GM21825 (cell line): ENCODE measurements at regions not wholly inside any gene's neighbourhood (a gene's known extent, or its start where the extent isn't known, plus 50 kb on each side); places are given as distances from the start of the nearest gene placed in this dataset.

Experiments
- ATAC-seq: cut with Tn5 transposase; IDR thresholded peaks from one replicate; pipeline ENCODE4 v1.9.1; 2021; ENCODE audit warnings: mild to moderate bottlenecking, moderate library complexity; ENCODE audit not compliant: unreplicated experiment

DNA sequence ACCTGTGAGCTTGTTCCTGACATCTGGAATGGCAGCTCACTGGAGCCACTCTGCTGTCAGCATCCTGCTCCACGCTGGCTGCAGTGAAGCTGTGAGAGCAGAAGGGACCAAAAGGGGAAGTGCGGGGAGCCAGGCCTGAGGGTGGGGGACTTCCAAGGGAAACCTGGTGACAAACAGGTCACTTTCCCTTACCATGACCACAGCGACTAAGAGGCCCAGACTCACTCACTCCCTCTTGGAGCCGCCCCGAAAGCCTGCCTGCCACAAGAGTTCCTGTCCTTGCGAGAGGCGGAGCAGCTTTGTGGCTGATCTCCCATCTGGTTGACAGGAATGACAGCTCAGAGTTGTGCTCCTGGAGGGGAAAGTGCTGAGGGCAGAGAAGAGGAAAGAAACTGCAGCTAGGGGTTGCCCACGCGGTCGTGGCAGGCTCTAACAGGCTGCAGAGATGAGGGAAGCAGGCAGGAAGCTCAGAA, 183.8 kb upstream of the NTM start:
- peak; percentile 95 for ATAC-seq

DNA sequence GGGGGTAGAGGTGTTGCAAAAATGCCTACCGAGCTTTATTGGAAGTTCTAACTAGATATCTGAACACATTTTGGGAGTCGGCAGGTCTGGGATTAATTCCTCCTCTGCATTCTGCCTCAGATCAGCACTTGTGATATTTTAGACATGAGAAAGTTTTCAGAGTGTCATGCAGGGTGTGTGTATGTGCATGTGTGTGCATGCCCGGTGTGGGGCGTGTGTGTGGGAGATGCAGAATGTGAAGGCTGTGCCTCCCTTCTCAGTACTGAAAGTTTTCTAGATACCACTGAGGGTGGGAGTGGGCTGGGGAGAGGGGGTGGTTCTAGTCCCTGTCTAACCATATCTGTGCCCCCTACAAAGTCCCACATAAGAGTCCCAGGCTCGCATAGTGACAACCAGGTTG, 180.0 kb upstream of the NTM start:
- ATAC-seq, result no peak

DNA sequence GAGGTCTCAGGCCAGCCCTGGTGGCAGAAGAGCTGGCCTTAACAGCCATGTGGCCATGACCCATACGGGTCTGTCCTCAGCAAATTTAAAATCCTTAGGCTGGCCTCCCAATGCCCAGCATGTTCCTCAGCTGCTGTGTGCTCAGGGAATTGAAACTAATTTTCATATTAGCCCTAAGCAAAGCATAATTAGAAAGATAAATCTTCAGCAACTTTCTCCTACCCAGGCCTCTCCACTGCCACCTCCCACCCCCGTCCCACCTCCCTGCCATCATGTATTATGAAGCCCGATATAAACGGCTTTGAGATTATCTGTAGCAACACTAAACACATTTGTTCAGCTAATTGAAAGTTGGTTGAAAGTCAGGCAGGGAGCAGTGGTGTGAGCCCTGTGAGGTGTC, 178.8 kb upstream of the NTM start:
- no peak for ATAC-seq

DNA sequence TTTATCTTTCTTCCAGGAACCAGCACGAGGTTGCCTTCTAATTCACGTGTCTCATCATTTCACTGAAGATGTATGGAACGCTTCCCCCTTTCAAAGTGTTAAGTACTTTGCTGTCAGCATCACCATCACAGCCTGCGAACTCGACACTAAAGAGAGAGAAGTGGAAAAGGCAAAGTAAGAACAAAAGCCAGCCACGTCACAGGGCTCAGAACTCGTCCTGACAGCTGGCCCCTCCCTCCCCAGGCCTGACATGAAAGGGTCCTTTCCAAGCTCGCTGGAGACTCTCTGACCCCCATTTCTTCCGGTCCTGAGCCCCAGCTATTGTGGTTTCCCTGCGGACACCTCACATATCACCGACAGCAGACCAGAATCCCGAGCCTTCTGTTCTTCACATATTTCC, 177.8 kb upstream of the NTM start:
- no peak for ATAC-seq

DNA sequence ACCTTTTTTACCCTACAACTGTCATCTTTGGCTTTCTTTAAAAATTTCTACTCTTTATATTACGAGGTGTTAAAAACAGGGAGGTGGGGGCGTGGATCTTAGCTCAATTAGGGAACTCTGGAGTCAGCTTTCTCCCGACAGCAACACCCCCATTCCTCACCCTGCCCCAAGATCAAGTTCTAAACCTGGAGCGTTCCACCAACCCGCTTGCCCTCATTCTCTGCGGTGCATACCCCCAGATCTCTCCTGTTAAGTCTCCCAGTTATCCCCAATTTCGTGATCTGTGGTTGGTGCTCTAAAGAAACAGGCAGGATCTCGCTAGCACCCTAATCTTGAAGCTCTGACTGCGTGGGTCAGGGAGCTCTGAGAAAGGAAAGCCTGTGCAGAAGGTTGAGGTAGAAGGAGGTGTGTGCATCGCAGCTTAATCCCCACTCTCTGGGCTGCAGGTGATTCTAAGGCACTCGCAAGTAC, 177.3 kb upstream of the NTM start:
- ATAC-seq, result no peak

DNA sequence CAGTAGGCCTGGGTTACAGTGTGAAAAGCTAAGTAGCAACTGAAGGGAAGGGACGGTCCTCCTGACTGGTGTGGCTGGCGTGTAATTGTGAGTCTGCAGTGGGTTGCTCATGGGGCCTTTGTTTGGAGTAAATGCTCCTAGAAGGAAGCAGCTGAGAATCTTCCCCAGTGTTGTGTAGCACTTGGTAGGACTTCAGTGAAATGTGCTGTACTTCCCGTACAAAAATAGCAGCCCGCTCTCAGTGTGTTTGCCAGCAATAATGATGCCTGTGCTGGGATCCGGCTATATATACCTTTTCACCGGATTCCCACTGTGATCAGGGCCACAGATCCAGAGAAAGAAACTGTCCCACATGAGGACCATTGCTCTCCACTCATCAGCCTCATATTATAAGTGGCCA, 175.7 kb upstream of the NTM start:
- ATAC-seq, result no peak

DNA sequence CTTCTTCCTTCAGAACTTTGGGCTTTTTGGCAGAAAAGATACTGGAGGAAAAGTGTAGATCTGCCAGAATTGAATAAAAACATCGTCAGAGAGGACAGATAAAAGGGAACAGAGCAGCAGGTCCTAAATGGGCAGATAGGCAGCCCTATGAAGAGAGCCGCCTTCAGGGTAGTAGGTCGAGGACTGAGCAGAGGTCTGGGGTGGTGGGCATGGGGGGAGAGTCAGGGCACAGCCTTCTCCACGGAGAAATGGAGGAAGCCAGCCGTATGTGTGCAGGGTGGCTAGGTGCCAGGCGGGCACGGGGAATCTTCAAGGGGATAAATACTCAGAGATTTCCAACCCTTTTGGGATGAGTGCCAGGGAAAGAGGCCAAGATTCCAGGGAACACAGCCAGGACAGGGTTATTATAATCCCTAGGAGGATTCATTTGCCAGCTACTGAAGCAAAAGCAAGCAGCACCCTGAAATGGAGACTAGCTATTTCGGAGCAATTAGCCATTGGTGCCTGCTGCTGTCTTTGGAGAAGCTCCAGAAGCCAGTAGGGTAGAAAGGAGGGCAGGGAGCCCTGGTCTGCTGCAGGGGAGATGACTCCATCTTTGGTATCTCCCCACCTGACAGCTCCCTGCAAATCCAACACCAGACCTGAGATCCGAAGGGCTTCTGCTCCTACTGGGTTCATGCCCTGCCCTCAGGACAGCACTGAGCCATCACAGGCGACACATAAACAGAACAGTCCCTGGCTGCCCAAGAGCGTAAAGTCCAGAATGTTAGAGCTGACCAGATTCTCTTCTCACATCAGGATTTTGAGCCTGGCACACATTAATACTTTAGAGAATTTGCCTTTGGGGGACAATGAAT, 174.5 kb upstream of the NTM start:
- no peak for ATAC-seq

DNA sequence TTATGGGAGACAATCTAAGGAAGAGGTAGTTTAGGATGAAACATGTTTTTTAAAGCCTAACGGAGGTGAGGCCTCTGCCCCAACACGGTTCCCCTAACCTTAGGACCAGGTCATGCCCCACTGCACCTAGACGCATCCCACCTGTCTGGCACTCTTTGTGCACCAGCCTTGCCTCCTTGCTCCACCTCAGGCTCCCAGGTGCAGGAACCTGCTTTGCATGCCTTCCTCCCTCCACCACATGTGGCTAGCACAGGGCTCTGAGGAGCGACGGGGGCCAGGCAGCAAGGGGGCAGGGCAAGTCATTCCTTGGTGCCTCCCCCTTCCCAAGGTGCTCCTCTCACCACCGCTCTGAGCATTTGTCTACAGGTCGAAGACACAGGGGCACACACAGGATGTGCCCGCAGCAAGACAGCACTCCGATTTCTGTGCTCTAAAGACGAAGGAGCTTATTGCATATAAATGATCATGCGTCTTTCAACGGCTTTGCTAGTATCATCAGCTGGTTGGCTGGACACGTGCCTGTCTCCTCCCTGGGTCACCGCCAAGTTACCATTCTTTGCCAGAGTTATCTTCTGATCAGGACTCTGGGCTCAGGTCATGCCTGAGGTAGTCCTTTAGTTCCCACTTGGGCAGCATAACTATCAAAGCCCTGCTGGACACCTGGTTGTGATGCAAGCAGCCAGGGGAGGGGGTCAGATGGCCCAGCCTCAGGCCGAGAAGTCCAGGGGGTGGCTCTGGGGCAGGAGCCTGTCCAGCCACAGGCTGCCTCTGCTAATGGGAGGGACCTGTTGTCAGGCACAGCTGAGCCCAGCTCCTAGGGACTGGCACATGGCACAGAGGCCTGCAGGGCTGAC, 172.0 kb upstream of the NTM start:
- no peak for ATAC-seq

DNA sequence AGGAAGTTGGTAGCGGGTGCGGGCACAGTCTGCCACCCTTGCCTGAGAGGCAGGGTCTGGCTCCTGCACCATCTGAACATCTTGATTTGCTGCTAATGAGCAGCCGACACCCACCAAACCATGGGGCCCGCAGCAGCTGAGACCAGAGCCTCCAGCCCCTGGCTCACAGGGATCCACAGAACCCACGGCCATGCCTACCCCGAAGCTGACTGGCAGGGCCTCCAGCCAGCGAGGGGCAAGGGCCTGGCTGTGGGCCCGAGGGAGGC, 171.5 kb upstream of the NTM start:
- ATAC-seq, result no peak

DNA sequence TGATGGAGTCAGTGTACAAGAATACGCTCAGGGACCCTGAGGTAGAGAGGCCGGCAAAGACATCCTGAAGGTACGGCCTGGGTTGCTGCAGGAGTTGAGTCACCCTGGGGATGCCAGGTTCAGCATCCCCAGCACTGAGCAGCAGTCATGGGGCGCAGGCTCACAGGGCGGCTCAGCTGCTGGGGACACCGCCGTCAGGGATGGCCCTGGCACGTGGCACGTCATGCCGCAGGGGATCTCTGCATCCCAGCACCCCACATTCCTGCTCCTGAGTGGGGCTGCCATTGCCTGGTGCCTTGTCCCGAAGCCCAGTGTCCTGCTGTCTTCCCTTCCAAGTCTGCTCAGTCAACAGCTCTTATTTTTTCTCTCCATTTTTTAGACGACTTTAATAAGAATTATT, 168.7 kb upstream of the NTM start:
- no peak for ATAC-seq

DNA sequence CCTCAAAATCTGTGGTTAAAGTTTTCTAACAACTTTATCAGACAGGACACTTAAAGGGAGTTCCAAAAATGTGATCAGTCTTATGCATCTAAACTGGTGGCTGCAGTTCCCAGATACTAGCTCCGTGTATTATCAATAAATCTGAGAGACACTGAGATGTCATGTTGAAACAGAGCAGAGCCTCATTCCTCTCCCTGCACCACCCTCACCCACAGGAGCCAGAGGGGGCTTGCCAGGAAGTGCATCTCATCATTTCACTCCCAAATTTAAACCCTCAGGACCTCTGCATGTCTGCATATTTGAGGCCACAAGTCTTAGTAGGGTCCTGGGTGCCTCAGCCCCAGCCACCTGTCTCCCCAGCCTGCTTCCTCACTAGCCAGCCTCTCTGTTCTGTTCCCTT, 167.4 kb upstream of the NTM start:
- no peak for ATAC-seq

DNA sequence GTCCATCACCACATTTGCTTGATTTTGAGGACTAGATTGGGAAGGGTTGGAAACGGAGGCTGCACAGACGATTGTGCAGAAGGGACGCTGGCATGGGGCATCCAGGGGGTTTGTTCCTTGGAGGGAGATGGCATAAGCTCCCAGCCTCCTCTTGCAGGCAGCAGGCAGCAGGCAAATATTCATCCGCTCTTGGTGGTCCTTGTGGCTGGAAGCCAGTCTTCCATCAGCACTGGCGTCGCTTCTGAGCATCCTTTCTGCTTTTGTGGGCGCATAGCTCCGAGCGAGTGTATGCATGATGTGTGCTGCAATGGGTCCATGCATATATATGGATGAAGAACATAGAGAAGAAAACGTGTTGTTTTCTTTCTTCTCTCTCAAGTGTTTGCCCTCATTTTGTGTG, 166.1 kb upstream of the NTM start:
- ATAC-seq, result no peak

DNA sequence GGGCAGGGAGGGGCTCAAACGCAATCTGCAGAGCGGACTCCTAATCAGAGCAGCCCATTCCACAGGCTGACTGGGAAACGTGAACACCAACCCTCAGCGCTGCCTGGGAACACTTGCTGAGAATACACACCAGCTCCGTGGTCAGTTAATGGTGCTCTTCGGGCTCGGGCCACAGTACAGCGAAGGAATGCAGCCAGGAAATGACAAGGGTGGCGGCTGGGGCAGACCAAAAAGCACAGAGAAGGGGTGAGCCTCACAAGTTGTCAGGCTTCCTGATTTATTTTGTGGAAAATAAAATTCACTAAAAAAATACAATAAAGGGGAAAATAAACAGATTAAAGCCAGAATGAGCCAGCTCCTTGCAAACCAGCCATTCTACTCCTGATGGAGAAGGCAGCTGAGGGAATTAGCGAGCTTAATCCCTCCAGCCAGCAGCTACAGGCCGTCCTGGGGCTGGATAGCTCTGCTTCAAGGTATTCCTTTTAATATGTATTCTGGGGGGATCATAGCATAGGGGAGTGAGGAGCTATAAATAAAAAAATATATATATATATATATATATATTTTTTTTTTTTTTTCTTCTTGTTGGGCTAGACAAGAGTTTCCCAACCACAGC, 165.5 kb upstream of the NTM start:
- no peak for ATAC-seq

DNA sequence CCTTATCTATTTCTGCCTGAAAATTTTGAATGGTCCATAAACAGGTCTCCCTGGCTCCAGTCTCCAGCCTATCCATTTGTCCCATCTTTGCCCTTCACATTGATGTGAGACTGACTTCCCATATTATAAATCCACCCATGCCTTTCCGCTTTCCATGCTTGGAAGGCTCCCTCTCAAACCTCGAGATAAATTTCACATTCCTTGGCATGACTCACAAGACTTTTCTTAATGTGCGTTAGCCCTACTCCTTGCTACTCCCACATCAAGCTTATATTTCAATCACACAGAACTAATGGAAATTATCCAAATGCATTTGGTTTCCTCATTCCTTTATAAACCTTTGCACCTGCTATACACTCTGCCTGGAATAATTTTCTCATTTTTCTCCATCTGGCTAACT, 163.7 kb upstream of the NTM start:
- no peak for ATAC-seq

DNA sequence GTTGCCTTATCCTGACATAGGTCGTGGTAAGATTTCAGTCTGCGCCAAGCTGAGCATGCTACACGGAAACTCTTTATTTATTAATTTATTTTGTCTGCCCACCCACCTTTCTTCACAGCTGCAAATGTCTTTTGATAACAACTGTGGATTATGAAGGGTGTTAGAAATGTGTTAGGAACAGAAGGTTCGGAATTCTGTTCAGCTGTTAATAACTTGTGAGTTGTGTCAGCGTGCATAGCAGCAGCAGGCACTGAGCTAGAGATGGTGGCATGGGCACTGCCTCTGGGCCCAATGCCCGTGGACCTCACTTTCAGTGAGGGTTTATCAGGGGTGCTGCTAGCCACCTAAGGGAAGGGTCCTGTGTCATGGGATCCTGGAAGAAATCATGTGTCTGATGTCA, 162.5 kb upstream of the NTM start:
- no peak for ATAC-seq

DNA sequence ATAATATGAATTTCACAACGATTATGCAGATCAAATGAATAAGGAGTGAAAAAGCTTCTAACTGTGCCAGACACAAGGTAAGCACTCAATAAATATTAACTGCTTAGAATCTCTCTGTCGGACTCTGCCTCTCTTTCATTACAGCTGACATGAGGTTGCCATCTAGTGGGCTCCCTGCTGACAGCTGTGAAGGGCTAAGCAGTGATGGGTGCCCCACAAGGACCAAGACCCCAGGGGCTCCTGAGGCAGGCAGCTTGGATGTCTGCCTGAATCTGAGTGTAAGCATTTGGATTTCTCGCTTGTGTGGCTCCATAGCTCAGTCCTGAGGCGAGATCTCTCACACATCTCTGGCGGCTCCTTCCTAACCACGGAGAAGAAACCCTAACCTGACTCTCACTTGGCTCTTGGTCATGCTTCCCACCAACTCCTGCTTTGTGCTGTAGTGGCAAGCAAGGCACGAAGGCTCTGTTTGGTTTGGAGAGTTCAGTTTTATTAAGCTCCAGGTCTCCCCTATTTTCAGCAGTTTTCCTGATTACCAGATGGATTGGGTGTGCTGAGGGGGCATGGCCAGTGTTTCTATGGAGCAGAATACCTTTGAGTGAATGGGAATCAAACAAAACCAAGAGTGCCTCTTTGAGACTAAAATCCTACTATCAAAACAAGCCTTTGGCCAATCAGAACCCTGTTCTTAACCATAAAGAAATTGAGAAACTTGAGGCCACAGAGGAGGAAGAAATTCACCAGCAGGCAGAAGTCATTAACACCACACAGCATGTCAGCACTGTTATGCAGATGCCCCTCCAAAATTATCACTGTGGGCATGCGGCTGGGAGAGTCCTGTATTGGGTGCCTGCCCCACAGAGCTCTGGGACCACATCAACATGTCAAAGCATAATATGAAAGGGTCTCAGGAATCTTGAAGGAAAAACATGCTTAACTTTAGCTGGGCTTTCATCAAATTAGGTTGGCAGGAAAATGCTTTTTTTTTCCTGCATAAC, 152.8 kb upstream of the NTM start:
- no peak for ATAC-seq

DNA sequence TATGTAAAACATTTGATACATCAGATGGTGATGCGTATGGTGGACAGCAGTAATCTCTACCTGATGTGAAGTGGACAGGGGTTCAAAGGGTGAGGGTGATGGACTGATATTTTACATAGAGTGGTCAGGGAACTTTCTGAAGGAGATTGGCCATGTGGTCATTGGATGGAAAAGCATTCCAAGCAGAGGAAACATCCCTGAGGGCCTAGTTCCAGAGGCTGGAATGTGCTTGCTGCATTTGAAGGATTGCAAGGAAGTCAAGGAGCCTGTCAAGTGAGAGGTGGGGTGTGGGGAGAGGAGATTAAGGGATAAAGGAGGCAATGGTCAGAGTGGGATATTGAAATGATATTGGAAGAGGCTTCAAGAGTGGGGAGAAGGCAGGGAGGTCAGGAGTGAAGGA, 151.9 kb upstream of the NTM start:
- ATAC-seq, result no peak

DNA sequence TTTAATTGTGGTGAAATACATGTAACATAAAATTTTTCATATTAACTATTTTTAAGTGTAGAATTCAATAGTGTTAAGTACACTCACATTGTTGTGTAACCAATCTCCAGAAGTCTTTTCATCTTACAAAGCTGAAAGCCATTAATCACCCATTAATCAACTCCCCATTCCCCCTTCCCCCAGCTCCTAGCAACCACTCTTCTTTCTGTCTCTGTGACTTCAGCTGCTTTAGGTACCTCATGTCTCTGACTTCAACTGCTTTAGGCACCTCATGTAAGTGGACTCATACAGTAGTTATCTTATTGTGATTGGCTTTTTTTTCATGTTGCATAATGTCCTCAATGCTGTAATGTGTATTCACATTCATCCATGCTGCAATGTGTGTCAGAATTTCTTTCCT, 150.8 kb upstream of the NTM start:
- ATAC-seq, result no peak

DNA sequence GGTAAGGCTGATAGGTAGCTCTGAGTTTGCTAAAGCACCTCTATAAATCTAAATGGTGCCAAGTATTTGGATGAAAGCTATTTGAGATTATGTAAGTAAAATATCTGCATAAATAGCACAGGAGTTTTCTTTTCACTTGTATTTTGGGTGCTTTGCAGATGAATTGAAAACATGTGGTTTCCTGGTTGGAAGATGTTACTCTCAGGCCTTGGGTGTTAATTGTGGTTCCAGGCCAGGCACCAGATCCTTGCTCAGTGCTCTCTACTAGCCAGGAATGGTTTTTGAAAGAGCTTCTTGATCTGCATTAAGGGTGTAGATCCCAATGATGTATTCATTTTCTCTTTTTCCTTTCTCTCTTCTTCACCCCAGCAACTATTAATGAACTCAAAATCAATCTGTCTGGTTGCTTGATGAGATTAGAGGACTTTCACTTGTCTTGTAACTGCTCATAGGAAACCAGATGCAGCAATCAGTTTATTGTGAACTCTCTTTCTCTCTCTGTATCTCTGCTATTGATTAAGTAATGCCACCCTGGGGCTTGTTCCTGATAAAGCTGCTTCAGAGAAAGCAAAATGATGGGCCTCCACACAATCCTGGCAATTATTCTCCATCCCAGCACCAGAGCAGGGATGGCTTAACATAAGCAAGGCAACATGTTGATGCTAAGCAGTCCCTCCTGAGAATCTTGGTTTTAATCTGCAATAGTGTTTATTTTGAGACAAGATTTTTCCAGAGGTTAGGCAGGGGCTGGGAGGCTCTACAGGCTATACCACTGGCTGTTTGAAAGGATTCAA, 147.0 kb upstream of the NTM start:
- no peak for ATAC-seq

DNA sequence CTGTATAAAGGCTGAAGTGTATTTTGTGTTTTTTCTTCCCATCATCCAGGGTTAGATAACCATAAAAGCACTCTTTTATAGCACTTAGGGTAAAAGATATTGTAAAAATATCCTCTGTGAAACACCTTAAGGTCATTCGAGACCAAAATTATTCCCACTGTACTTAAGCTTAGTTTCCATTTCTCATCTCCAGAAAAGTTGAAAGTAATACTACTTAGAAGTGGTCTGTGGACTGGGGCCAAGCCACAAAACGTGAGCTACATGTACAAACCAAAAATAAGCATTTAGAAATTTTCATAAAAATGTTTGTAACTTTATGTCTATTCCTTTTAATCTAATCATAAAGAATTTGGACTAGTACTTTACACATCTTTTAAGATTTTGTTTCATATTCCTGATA, 142.0 kb upstream of the NTM start:
- ATAC-seq, result no peak
